PFSK-1 (cell line): ENCODE measurements at regions not wholly inside any gene's neighbourhood (a gene's known extent, or its start where the extent isn't known, plus 50 kb on each side); places are given as distances from the start of the nearest gene placed in this dataset.

ENCODE experiments used
- FOXP2 ChIP-seq: optimal IDR thresholded peaks from 2 replicates; pipeline ENCODE3; 2011; ENCODE audit warnings: borderline replicate concordance, control low read depth, inconsistent platforms; ENCODE audit not compliant: insufficient read depth; ENCODE audit errors: extremely low read length, extremely low read depth
- POLR2AphosphoS5 ChIP-seq: IDR thresholded peaks from 2 replicates; pipeline ENCODE4 v1.6.1; 2012; ENCODE audit warnings: low read depth, mild to moderate bottlenecking, control low read depth, low read length, moderate library complexity
- REST ChIP-seq, 2 experiments: IDR thresholded peaks; 2 replicates each; pipeline versions ENCODE4 v1.6.1 to v1.8.0; 2011 to 2012; ENCODE audit warnings: low read depth in 2 of 2, low read length in 2 of 2, control low read depth in 1 of 2, inconsistent platforms in 1 of 2, mild to moderate bottlenecking in 1 of 2, moderate library complexity in 1 of 2; ENCODE audit not compliant: insufficient read depth in 1 of 2
- SIN3A ChIP-seq: IDR thresholded peaks from 2 replicates; pipeline ENCODE4 v1.6.1; 2012; ENCODE audit warnings: mild to moderate bottlenecking, low read length, moderate library complexity, borderline replicate concordance; ENCODE audit not compliant: insufficient read depth
- TAF1 ChIP-seq: IDR thresholded peaks from 2 replicates; pipeline ENCODE4 v1.6.1; 2012; ENCODE audit warnings: low read length, control low read depth, borderline replicate concordance; ENCODE audit not compliant: insufficient read depth

DNA sequence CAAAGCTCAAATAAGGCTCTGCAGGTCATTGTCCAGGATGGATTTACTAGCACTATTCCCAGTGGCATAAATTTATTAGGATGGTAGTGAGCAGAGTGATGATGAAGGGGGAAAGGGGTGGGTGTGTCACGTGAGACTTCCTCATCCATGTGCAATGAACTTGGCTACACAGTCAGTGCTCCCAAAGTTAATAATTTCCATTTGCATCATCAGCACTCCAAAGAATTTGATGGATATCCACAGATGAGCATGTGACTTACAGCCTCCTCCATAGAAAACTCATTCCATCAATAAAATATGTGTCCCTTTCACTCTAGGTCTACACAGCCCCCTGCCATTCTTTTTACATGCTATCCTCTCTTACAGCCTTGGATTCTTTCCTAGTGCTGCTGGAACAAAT lies 142.6 kb upstream of the PLPP4 start:
- no peak for TF ChIP-seq TAF1
- no peak for TF ChIP-seq FOXP2
- no peak for TF ChIP-seq REST (IDR thresholded peaks at IDR 0.05; ENCODE audit: insufficient read depth in 1 of 2, low read depth in 2 of 2, low read length in 2 of 2)
- no peak for TF ChIP-seq POLR2AphosphoS5
- TF ChIP-seq SIN3A: no peak

DNA sequence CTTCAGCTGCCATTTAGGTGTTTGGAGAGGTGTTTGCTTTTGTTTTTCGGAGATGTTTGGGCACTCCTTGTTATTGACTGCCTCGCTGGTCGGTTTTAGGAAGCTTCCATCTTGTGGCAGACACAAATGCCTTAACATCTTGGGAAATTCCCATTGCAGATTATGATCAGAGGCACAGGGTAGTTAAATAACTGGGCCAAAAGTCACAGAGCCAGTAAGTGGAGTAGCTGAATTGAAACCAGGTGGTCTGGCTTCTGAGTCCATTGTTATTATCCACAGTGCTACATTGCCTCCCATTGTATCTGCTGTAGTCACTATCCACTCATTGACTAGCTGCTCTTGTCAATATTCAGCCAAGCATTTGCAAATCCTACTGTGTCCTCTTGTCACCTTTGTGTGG lies 138.2 kb upstream of the PLPP4 start:
- TF ChIP-seq REST (IDR thresholded peaks at IDR 0.05; ENCODE audit: insufficient read depth in 1 of 2, low read depth in 2 of 2, low read length in 2 of 2) (no peak), FOXP2 (no peak), POLR2AphosphoS5 (no peak), TAF1 (no peak), SIN3A (no peak)

DNA sequence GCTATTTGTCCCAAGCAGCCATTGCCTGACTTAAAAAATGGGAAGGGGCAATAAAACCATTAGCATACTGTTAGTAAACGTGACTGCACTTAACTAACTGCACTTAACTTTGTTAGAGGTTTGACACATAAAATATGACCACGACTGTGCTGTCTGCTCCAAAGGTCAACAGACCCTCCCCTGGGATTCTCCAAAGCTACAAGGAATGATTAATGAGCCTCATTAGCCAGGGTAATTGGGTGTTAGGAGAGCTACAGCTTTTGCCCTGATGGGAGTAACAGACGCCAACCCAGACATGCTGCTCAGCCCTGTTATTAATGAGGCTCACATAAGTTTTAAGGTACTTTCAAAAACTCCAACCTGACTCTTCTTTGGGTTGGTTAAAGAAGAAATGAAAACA lies 129.4 kb upstream of the PLPP4 start:
- TF ChIP-seq SIN3A (no peak), TAF1 (no peak), POLR2AphosphoS5 (no peak), REST (IDR thresholded peaks at IDR 0.05; ENCODE audit: insufficient read depth in 1 of 2, low read depth in 2 of 2, low read length in 2 of 2) (no peak), FOXP2 (no peak)

GRCh38 chr10:120328647-120329046 lies 128.4 kb upstream of the PLPP4 start:
- no peak for TF ChIP-seq FOXP2
- TF ChIP-seq REST (IDR thresholded peaks at IDR 0.05; ENCODE audit: insufficient read depth in 1 of 2, low read depth in 2 of 2, low read length in 2 of 2): no peak

DNA sequence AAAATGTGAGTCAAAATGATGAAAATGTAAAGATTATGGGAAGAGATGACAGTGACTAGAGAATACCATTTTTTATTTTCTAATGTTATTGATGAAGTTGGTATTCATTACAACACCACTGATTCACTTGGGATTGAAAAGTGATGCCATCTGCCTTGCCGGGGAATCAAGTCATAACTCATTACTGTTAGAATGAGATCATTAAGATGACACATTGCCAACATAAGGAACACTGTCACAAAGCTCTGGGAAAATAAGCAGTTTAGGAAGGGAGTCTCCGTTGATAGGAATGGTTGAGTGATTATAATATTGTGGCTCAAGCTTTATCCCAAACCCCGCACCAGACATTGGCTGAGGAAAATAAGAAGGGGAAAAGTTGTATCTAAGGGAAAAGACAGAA lies 121.5 kb upstream of the PLPP4 start:
- no peak for TF ChIP-seq FOXP2
- TF ChIP-seq TAF1: no peak
- TF ChIP-seq POLR2AphosphoS5: no peak
- no peak for TF ChIP-seq SIN3A
